Activated CD8-positive, alpha-beta T cell treated with anti-CD3 and anti-CD28 coated beads, Interleukin-2, amount 10 ng/mL, durations not matched to agents 7 days and 5 days (primary cell): ENCODE measurements at regions not wholly inside any gene's neighbourhood (a gene's known extent, or its start where the extent isn't known, plus 50 kb on each side); places are given as distances from the start of the nearest gene placed in this dataset.

Source experiments
- ATAC-seq: fragments of 150-1000 bp; cut with Tn5 transposase; one replicate; pipeline ENCODE4 v1.10.0; 2021; ENCODE audit warnings: moderate library complexity
- CTCF ChIA-PET: fragments of 350-600 bp; sonication (Branson Sonifier 250); formaldehyde crosslinking; loops from one replicate; lab custom pipeline; 2021; ENCODE audit warnings: antibody characterized with exemption; lab: Charles Lee
- POLR2A ChIA-PET: fragments of 350-600 bp; sonication (Branson Sonifier 250); formaldehyde crosslinking; loops from one replicate; lab custom pipeline; 2021; ENCODE audit warnings: antibody characterized with exemption; lab: Charles Lee
- DNase-seq: peaks from one replicate; pipeline ENCODE4 v3.0.0-alpha.2; 2020
- H3K27ac Mint-ChIP-seq: one replicate; pipeline ENCODE4 v1.8.0; 2021; ENCODE audit warnings: mild to moderate bottlenecking, mixed read lengths
- H3K27me3 Mint-ChIP-seq: one replicate; pipeline ENCODE4 v1.8.0; 2021; ENCODE audit warnings: low read depth, mixed read lengths
- H3K36me3 Mint-ChIP-seq: one replicate; pipeline ENCODE4 v1.8.0; 2021; ENCODE audit warnings: low read depth, mixed read lengths
- H3K4me1 Mint-ChIP-seq: one replicate; pipeline ENCODE4 v1.8.0; 2021; ENCODE audit warnings: low read depth, mixed read lengths
- H3K4me3 Mint-ChIP-seq: one replicate; pipeline ENCODE4 v1.8.0; 2021; ENCODE audit warnings: mild to moderate bottlenecking, mixed read lengths
- H3K9me3 Mint-ChIP-seq: one replicate; pipeline ENCODE4 v1.8.0; 2022; ENCODE audit warnings: mixed read lengths; ENCODE audit not compliant: insufficient read depth

GRCh38 chr21:35578831-35579471, 481.4 kb downstream of the SETD4 start:
- POLR2A ChIA-PET: no interaction called here

GRCh38 chr21:35578347-35578782, 482.0 kb downstream of the SETD4 start:
- no peaks in the 10 kb centered on the region for H3K9me3 Mint-ChIP-seq
- POLR2A ChIA-PET: no interaction called here
- DNase-seq (no peak), ATAC-seq (no peak)
- CTCF ChIA-PET: no interaction called here
- H3K27me3 Mint-ChIP-seq: peaks cover 4% of the 10 kb centered on the region
- H3K4me3 Mint-ChIP-seq: no peak overlapping the region
- no peaks in the 10 kb centered on the region for H3K4me1 Mint-ChIP-seq
- H3K36me3 Mint-ChIP-seq: no peaks in the 10 kb centered on the region
- no peak overlapping the region for H3K27ac Mint-ChIP-seq

More at GRCh38 chr21:35578831-35579471, 481.4 kb downstream of the SETD4 start:
- H3K4me3 Mint-ChIP-seq: no peak overlapping the region
- ATAC-seq: no peak
- no peaks in the 10 kb centered on the region for H3K36me3 Mint-ChIP-seq
- no peaks in the 10 kb centered on the region for H3K9me3 Mint-ChIP-seq
- H3K4me1 Mint-ChIP-seq: no peaks in the 10 kb centered on the region
- peaks cover 3% of the 10 kb centered on the region for H3K27me3 Mint-ChIP-seq
- CTCF ChIA-PET: no interaction called here
- H3K27ac Mint-ChIP-seq: no peak overlapping the region
- DNase-seq: no peak

- Mint-ChIP-seq H3K9me3 (no peaks in the 10 kb centered on the region), H3K27ac (no peak overlapping the region), H3K4me1 (no peaks in the 10 kb centered on the region), H3K4me3 (no peak overlapping the region), H3K27me3 (peaks cover 4% of the 10 kb centered on the region), H3K36me3 (no peaks in the 10 kb centered on the region)
- no peak for ATAC-seq
- CTCF ChIA-PET: no interaction called here
- POLR2A ChIA-PET: no interaction called here
- no peak for DNase-seq
Measured at GRCh38 chr21:35575280-35575915, 484.9 kb downstream of the SETD4 start.

- CTCF ChIA-PET: no interaction called here
- H3K9me3 Mint-ChIP-seq: no peaks in the 10 kb centered on the region
- POLR2A ChIA-PET: no interaction called here
- H3K4me3 Mint-ChIP-seq: no peak overlapping the region
- no peaks in the 10 kb centered on the region for H3K4me1 Mint-ChIP-seq
- H3K27ac Mint-ChIP-seq: no peak overlapping the region
- no peak for DNase-seq
- no peaks in the 10 kb centered on the region for H3K36me3 Mint-ChIP-seq
- peaks cover 4% of the 10 kb centered on the region for H3K27me3 Mint-ChIP-seq
- ATAC-seq: no peak
Measured at GRCh38 chr21:35573472-35574374, 486.6 kb downstream of the SETD4 start.

- CTCF ChIA-PET: no interaction called here
- Mint-ChIP-seq H3K4me1 (no peaks in the 10 kb centered on the region), H3K36me3 (no peaks in the 10 kb centered on the region), H3K27me3 (peaks cover 4% of the 10 kb centered on the region), H3K27ac (no peak overlapping the region), H3K9me3 (no peaks in the 10 kb centered on the region), H3K4me3 (no peak overlapping the region)
- POLR2A ChIA-PET: interaction anchor here (0.6 kb wide), 1 partner anchor 63 kb away, joined by 3 read pairs; no protein-coding TSS in a partner anchor
- DNase-seq (no peak), ATAC-seq (no peak)
Measured at GRCh38 chr21:35571910-35572309, 488.4 kb downstream of the SETD4 start.

- ATAC-seq: no peak
- DNase-seq: no peak
- Mint-ChIP-seq H3K4me3 (no peak overlapping the region), H3K27me3 (peaks cover 2% of the 10 kb centered on the region), H3K36me3 (no peaks in the 10 kb centered on the region), H3K4me1 (no peaks in the 10 kb centered on the region), H3K27ac (no peak overlapping the region), H3K9me3 (no peaks in the 10 kb centered on the region)
- POLR2A ChIA-PET: no interaction called here
- CTCF ChIA-PET: no interaction called here
Measured at GRCh38 chr21:35568643-35569042, 491.7 kb downstream of the SETD4 start.

- DNase-seq (no peak), ATAC-seq (no peak)
- Mint-ChIP-seq H3K9me3 (no peaks in the 10 kb centered on the region), H3K27me3 (peaks cover 2% of the 10 kb centered on the region), H3K36me3 (no peaks in the 10 kb centered on the region), H3K4me1 (no peaks in the 10 kb centered on the region), H3K27ac (no peak overlapping the region), H3K4me3 (no peak overlapping the region)
- CTCF ChIA-PET: no interaction called here
- POLR2A ChIA-PET: no interaction called here
Measured at GRCh38 chr21:35566874-35567273, 493.5 kb downstream of the SETD4 start.

GRCh38 chr21:35565204-35565611, 495.1 kb downstream of the SETD4 start:
- ChIA-PET CTCF (no interaction called here), POLR2A (no interaction called here)
- Mint-ChIP-seq H3K9me3 (no peaks in the 10 kb centered on the region), H3K27me3 (peaks cover 4% of the 10 kb centered on the region), H3K36me3 (no peaks in the 10 kb centered on the region), H3K4me3 (no peak overlapping the region), H3K27ac (no peak overlapping the region), H3K4me1 (no peaks in the 10 kb centered on the region)
- no peak for ATAC-seq
- no peak for DNase-seq

- CTCF ChIA-PET: no interaction called here
- no peak for ATAC-seq
- Mint-ChIP-seq H3K4me3 (no peak overlapping the region), H3K36me3 (no peaks in the 10 kb centered on the region), H3K27me3 (peaks cover 4% of the 10 kb centered on the region), H3K27ac (no peak overlapping the region), H3K9me3 (no peaks in the 10 kb centered on the region), H3K4me1 (no peaks in the 10 kb centered on the region)
- POLR2A ChIA-PET: no interaction called here
- no peak for DNase-seq
Measured at GRCh38 chr21:35563885-35564451, 496.4 kb downstream of the SETD4 start.

GRCh38 chr21:35562876-35563275, 497.4 kb downstream of the SETD4 start:
- Mint-ChIP-seq H3K4me1 (no peaks in the 10 kb centered on the region), H3K27ac (no peak overlapping the region), H3K36me3 (no peaks in the 10 kb centered on the region), H3K4me3 (no peak overlapping the region), H3K9me3 (no peaks in the 10 kb centered on the region), H3K27me3 (peaks cover 7% of the 10 kb centered on the region)
- CTCF ChIA-PET: no interaction called here
- DNase-seq: no peak
- no peak for ATAC-seq
- POLR2A ChIA-PET: no interaction called here

GRCh38 chr21:35561116-35561515, 499.2 kb downstream of the SETD4 start:
- ATAC-seq (no peak), DNase-seq (no peak)
- H3K9me3 Mint-ChIP-seq: no peaks in the 10 kb centered on the region
- ChIA-PET CTCF (no interaction called here), POLR2A (no interaction called here)
- H3K27ac Mint-ChIP-seq: no peak overlapping the region
- H3K4me3 Mint-ChIP-seq: no peak overlapping the region
- no peaks in the 10 kb centered on the region for H3K4me1 Mint-ChIP-seq
- H3K36me3 Mint-ChIP-seq: no peaks in the 10 kb centered on the region
- peaks cover 7% of the 10 kb centered on the region for H3K27me3 Mint-ChIP-seq

- H3K4me1 Mint-ChIP-seq: no peaks in the 10 kb centered on the region
- POLR2A ChIA-PET: no interaction called here
- CTCF ChIA-PET: no interaction called here
Measured at GRCh38 chr21:35559829-35560225, 500.5 kb downstream of the SETD4 start.

More at GRCh38 chr21:35559829-35560225, 500.5 kb downstream of the SETD4 start:
- ATAC-seq (no peak), DNase-seq (no peak)
- H3K9me3 Mint-ChIP-seq: no peaks in the 10 kb centered on the region
- no peak overlapping the region for H3K4me3 Mint-ChIP-seq
- H3K36me3 Mint-ChIP-seq: no peaks in the 10 kb centered on the region
- H3K27me3 Mint-ChIP-seq: peaks cover 7% of the 10 kb centered on the region
- H3K27ac Mint-ChIP-seq: no peak overlapping the region
